ENCODE measurements at regions not wholly inside any gene's neighbourhood (a gene's known extent, or its start where the extent isn't known, plus 50 kb on each side); places are given as distances from the start of the nearest gene placed in this dataset.

DNA sequence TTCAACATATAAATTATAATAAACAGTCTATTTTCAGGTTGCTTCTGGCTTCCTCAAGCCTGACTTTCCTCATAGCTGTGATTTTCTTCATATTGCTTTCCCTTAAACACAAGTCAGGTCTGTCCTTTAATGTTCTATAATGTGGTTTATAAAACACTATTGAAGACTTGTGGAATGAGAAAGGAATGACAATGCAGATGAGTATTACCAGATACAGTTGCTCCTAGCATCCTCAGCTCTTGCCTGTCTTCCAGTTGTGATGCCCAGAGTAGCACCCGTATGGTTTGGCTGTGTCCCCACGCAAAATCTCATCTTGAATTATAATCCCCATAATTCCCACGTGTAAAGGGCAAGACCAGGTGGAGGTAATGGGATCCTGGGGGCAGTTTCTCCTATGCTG is 265.7 kb upstream of the BOD1L1 start:
- ATAC-seq (no peak), DNase-seq (no peak)
- TF ChIP-seq EZH2phosphoT487 (IDR thresholded peaks at IDR 0.05; ENCODE audit: borderline replicate concordance, low read length) = no peak
- TF ChIP-seq, protein P1, sequence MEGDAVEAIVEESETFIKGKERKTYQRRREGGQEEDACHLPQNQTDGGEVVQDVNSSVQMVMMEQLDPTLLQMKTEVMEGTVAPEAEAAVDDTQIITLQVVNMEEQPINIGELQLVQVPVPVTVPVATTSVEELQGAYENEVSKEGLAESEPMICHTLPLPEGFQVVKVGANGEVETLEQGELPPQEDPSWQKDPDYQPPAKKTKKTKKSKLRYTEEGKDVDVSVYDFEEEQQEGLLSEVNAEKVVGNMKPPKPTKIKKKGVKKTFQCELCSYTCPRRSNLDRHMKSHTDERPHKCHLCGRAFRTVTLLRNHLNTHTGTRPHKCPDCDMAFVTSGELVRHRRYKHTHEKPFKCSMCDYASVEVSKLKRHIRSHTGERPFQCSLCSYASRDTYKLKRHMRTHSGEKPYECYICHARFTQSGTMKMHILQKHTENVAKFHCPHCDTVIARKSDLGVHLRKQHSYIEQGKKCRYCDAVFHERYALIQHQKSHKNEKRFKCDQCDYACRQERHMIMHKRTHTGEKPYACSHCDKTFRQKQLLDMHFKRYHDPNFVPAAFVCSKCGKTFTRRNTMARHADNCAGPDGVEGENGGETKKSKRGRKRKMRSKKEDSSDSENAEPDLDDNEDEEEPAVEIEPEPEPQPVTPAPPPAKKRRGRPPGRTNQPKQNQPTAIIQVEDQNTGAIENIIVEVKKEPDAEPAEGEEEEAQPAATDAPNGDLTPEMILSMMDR (conservative IDR thresholded peaks at IDR 0.05; ENCODE audit: low read depth, low read length) = no peak
- no peak for TF ChIP-seq EZH2 (IDR thresholded peaks at IDR 0.05; ENCODE audit: low read length, unreplicated experiment)
- Histone ChIP-seq H3F3A (ENCODE audit: low read length, unreplicated experiment) (no peaks in the 10 kb centered on the region), H3K36me3 (ENCODE audit: low read depth, low read length) (no peaks in the 10 kb centered on the region), H3K27ac (ENCODE audit: low read length) (peak overlapping the region; percentile 97), H4K20me1 (ENCODE audit: low read length) (no peaks in the 10 kb centered on the region), H3K27me3 (ENCODE audit: low read length) (no peaks in the 10 kb centered on the region), H3K4me3 (ENCODE audit: low read length) (no peak overlapping the region), H3K4me2 (ENCODE audit: low read length) (peak overlapping the region; percentile 62; the same call in 1 of the 2 replicates), H2AFZ (ENCODE audit: low read length) (no peak overlapping the region), H3K4me1 (ENCODE audit: insufficient read depth, low read length) (peaks cover 40% of the 10 kb centered on the region), H3K9ac (ENCODE audit: low read length) (peak overlapping the region; percentile 75), H3K79me2 (ENCODE audit: low read length) (no peaks in the 10 kb centered on the region), H3K9me2 (replicated peaks; ENCODE audit: low read length) (no peaks in the 10 kb centered on the region), H3K9me3 (ENCODE audit: low read length) (no peaks in the 10 kb centered on the region)
- POLR2A ChIA-PET (ENCODE audit: unreplicated experiment) = no interaction called here
- intact Hi-C loops (cut with micrococcal nuclease) = no loop called here
- CTCF ChIA-PET = no interaction called here
- no TSS peak for BruUV-seq (replicated peaks)

DNA sequence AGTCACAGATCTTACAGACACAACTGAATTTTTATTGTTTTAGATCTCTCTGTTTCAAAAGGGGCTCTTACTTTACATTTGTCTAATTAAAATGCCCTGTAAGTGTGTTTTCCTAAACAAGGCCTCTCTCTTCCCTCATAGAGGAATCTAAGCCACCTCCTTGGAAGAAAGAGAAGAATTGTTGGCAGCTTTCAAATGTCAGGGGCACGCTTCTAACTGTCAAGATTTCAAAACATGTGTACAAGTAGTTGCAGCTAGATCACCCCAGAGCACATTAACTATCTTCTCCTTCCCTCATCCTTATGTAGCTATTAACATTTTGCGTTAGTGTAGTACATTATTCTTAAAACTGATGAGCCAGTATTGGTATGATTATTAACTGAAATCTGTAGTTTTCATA is 266.5 kb upstream of the BOD1L1 start:
- no peaks in the 10 kb centered on the region for H3K36me3 ChIP-seq (ENCODE audit: low read depth, low read length)
- no peak overlapping the region for H3K4me2 ChIP-seq (ENCODE audit: low read length)
- H3K27ac ChIP-seq (ENCODE audit: low read length) = peak overlapping the region; percentile 97
- BruUV-seq (replicated peaks) = no TSS peak
- H3K4me1 ChIP-seq (ENCODE audit: insufficient read depth, low read length) = peaks cover 35% of the 10 kb centered on the region
- TF ChIP-seq EZH2 (IDR thresholded peaks at IDR 0.05; ENCODE audit: low read length, unreplicated experiment) (no peak), EZH2phosphoT487 (IDR thresholded peaks at IDR 0.05; ENCODE audit: borderline replicate concordance, low read length) (no peak)
- TF ChIP-seq, protein P1 (conservative IDR thresholded peaks at IDR 0.05; ENCODE audit: low read depth, low read length) = no peak
- ChIA-PET POLR2A (ENCODE audit: unreplicated experiment) (no interaction called here), CTCF (no interaction called here)
- no peaks in the 10 kb centered on the region for H4K20me1 ChIP-seq (ENCODE audit: low read length)
- H3K4me3 ChIP-seq (ENCODE audit: low read length) = no peak overlapping the region
- intact Hi-C loops (cut with micrococcal nuclease) = no loop called here
- H3K9ac ChIP-seq (ENCODE audit: low read length) = no peak overlapping the region
- DNase-seq (no peak), ATAC-seq (no peak)
- no peaks in the 10 kb centered on the region for H3K27me3 ChIP-seq (ENCODE audit: low read length)
- H3K9me3 ChIP-seq (ENCODE audit: low read length) = no peaks in the 10 kb centered on the region
- H3F3A ChIP-seq (ENCODE audit: low read length, unreplicated experiment) = no peaks in the 10 kb centered on the region
- 0 out of 2 replicates have a peak overlapping the region, but pooled peaks have one; percentile 20 for H2AFZ ChIP-seq (ENCODE audit: low read length)
- no peaks in the 10 kb centered on the region for H3K79me2 ChIP-seq (ENCODE audit: low read length)
- no peaks in the 10 kb centered on the region for H3K9me2 ChIP-seq (replicated peaks; ENCODE audit: low read length)

DNA sequence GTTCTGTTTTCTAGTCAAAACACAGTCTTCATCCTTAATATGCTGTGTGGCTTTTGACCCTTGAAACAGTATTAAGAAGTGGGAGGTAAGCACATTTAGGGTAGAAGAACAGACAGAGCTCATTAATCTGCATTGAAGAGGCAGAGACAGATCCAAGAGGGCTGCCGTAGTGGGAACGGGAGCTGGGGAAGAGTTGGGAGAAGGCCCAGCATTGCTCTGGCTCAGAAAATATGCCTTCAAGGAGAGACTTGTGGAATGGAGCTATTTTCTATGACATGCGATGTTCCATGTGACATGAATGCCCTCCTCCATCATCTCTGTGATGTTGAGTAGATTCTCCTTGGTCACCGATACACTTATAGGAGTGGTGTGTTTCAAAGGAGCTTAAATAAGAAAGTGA is 273.3 kb upstream of the BOD1L1 start:
- Histone ChIP-seq H3K4me3 (ENCODE audit: low read length) (no peak overlapping the region), H3K79me2 (ENCODE audit: low read length) (no peaks in the 10 kb centered on the region), H3F3A (ENCODE audit: low read length, unreplicated experiment) (no peaks in the 10 kb centered on the region), H3K4me2 (ENCODE audit: low read length) (no peak overlapping the region), H3K27ac (ENCODE audit: low read length) (no peak overlapping the region), H3K36me3 (ENCODE audit: low read depth, low read length) (no peaks in the 10 kb centered on the region), H3K9ac (ENCODE audit: low read length) (no peak overlapping the region), H3K27me3 (ENCODE audit: low read length) (no peaks in the 10 kb centered on the region), H3K4me1 (ENCODE audit: insufficient read depth, low read length) (peaks cover 23% of the 10 kb centered on the region), H2AFZ (ENCODE audit: low read length) (no peak overlapping the region), H3K9me3 (ENCODE audit: low read length) (no peaks in the 10 kb centered on the region), H4K20me1 (ENCODE audit: low read length) (no peaks in the 10 kb centered on the region), H3K9me2 (replicated peaks; ENCODE audit: low read length) (no peaks in the 10 kb centered on the region)
- BruUV-seq (replicated peaks) = no TSS peak
- DNase-seq (no peak), ATAC-seq (no peak)
- intact Hi-C loops (cut with micrococcal nuclease) = no loop called here
- ChIA-PET POLR2A (ENCODE audit: unreplicated experiment) (no interaction called here), CTCF (no interaction called here)
- TF ChIP-seq EZH2 (IDR thresholded peaks at IDR 0.05; ENCODE audit: low read length, unreplicated experiment) (no peak), EZH2phosphoT487 (IDR thresholded peaks at IDR 0.05; ENCODE audit: borderline replicate concordance, low read length) (no peak)
- TF ChIP-seq, protein P1 (conservative IDR thresholded peaks at IDR 0.05; ENCODE audit: low read depth, low read length) = no peak
